Body of pancreas (tissue), 4 donors: ENCODE measurements at regions not wholly inside any gene's neighbourhood (a gene's known extent, or its start where the extent isn't known, plus 50 kb on each side); places are given as distances from the start of the nearest gene placed in this dataset.

Experiments used
- ATAC-seq: fragments of 150-250 bp; one replicate; pipeline ENCODE4 v1.9.1; 2016
- DNase-seq, 4 donors: peaks; one replicate each; pipeline ENCODE4 v3.0.0-alpha.2; 2019
- H3K27ac ChIP-seq, 4 donors: fragments of 200-600 bp; sonication (generic); 1 replicate in 3 of 4; 2 replicates in 1 of 4; pipeline versions ENCODE4 v1.5.1 to v1.6.1; 2016 to 2019; ENCODE audit warnings: mild to moderate bottlenecking in 1 of 4, mixed read lengths in 1 of 4, moderate library complexity in 1 of 4
- H3K27me3 ChIP-seq, 2 donors: fragments of 200-600 bp; sonication (generic); one replicate each; pipeline ENCODE4 v1.6.0; 2016; ENCODE audit warnings: mild to moderate bottlenecking in 1 of 2
- H3K36me3 ChIP-seq, 2 donors: fragments of 200-600 bp; sonication (generic); replicated peaks in 1 of 2; 2 replicates each; pipeline ENCODE4 v1.5.1; 2016; ENCODE audit warnings: low read depth in 2 of 2; ENCODE audit not compliant: insufficient read depth in 1 of 2
- H3K4me1 ChIP-seq: fragments of 200-600 bp; sonication (generic); one replicate; pipeline ENCODE4 v1.6.0; 2016
- H3K4me3 ChIP-seq, 2 donors: fragments of 200-600 bp; sonication (generic); 1 replicate in 1 of 2; 2 replicates in 1 of 2; pipeline ENCODE4 v1.5.1; 2016 to 2019
- H3K9me3 ChIP-seq, 3 donors: fragments of 200-600 bp; sonication (generic); 1 replicate in 2 of 3; 2 replicates in 1 of 3; pipeline ENCODE4 v1.5.1; 2016
- POLR2A ChIP-seq, 3 donors: fragments of 450-650 bp; IDR thresholded peaks; one replicate each; pipeline ENCODE4 v1.6.1; 2016; ENCODE audit warnings: antibody characterized with exemption in 3 of 3, mild to moderate bottlenecking in 2 of 3
- WGBS, 2 donors: methylation state at CpG; one replicate each; pipeline ENCODE4 v1.1.5; 2017; 5-methylcytosine and 5-hydroxymethylcytosine counted together
- intact Hi-C: fragments of 100-400 bp; cut with DNase I; formaldehyde crosslinking; loops from one replicate; pipeline ENCODE4 v1.15.1; 2023
- TF ChIP-seq, protein P1 (sequence below), 7 experiments: fragments of 450-650 bp in 4 of 7; fragments of 200-600 bp in 3 of 7; sonication (generic) in 3 of 7; IDR thresholded peaks; one replicate each; pipeline ENCODE4 v1.5.1; 2016 to 2019; ENCODE audit warnings: antibody characterized with exemption in 7 of 7

DNA sequence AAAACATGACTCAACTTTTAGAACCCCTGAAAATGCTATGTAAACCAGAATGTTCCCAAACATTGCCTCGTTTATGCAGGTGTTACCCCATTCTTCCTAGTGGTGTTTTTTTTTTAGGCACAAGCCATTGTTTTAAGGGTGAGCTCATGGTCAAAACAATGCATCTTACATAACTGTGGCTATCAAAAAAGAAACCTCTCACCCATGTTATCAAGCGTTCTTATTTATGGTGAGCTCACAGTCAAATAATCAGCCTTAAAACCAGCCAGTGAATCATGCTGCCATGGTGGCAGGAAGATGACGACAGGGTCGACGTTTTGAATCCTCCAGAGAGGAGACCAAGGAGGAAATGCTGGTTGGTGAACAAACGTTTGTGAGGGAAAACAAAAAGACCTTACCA, 195.2 kb downstream of the KDR start:
- Histone ChIP-seq H3K27me3 (no peaks in the 10 kb centered on the region), H3K4me1 (no peaks in the 10 kb centered on the region), H3K36me3 (no peaks in the 10 kb centered on the region), H3K27ac (no peak overlapping the region), H3K4me3 (no peak overlapping the region), H3K9me3 (no peaks in the 10 kb centered on the region)
- DNase-seq (no peak), ATAC-seq (no peak)
- TF ChIP-seq, protein P1, sequence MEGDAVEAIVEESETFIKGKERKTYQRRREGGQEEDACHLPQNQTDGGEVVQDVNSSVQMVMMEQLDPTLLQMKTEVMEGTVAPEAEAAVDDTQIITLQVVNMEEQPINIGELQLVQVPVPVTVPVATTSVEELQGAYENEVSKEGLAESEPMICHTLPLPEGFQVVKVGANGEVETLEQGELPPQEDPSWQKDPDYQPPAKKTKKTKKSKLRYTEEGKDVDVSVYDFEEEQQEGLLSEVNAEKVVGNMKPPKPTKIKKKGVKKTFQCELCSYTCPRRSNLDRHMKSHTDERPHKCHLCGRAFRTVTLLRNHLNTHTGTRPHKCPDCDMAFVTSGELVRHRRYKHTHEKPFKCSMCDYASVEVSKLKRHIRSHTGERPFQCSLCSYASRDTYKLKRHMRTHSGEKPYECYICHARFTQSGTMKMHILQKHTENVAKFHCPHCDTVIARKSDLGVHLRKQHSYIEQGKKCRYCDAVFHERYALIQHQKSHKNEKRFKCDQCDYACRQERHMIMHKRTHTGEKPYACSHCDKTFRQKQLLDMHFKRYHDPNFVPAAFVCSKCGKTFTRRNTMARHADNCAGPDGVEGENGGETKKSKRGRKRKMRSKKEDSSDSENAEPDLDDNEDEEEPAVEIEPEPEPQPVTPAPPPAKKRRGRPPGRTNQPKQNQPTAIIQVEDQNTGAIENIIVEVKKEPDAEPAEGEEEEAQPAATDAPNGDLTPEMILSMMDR (IDR thresholded peaks at IDR 0.05) = no peak
- no peak for TF ChIP-seq POLR2A (IDR thresholded peaks at IDR 0.05)
- intact Hi-C loops = no loop called here
- 15 to 18% methylated on average over 6 of the region's 6 CpGs for WGBS, 2 donors

DNA sequence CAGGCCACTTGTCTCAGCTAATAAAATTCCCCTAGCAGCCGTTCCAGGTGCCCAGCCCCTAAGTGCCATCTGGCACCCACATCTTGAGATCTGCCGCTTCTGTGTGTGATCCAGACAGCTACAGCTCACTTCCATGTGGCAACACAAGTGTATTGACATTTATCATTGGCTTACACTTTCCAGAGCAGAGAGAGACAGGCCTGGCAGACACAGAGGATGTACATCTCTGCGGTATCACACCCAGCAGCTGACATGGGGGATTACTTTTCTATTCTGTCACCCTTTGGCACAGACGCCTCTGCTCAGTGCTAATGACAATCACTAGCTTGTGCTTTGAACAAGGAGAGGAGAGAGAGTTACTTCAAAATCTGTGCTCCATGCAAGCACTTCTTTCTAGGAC, 195.9 kb downstream of the KDR start:
- ATAC-seq (no peak), DNase-seq (no peak)
- H3K4me1 ChIP-seq = no peaks in the 10 kb centered on the region
- H3K36me3 ChIP-seq = no peaks in the 10 kb centered on the region
- no peak overlapping the region for H3K27ac ChIP-seq
- 45 to 57% methylated on average over 3 to 4 of the region's 4 CpGs for WGBS, 2 donors
- no peaks in the 10 kb centered on the region for H3K27me3 ChIP-seq
- no peaks in the 10 kb centered on the region for H3K9me3 ChIP-seq
- intact Hi-C loops = no loop called here
- no peak overlapping the region for H3K4me3 ChIP-seq
- no peak for TF ChIP-seq POLR2A (IDR thresholded peaks at IDR 0.05)
- TF ChIP-seq, protein P1 (IDR thresholded peaks at IDR 0.05) = no peak

DNA sequence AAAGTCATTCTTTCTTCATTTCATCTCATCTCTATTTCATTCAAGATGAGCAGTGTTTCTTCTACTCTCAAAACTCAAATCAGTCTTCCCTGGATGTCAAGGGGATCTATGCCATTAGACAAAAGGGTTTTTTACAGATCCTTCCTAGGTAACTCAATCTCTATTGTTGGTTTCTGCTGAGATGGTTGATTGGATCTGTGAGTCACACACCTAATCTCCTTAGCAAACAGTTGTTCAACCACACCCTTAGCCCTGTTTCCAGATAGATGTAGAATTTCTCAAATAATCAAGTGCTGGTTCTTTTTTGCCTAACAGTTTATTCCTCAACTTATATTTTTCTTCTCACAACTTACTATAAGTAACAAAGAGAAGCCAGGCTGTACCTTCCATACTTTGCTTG, 200.5 kb downstream of the KDR start:
- Histone ChIP-seq H3K4me1 (no peaks in the 10 kb centered on the region), H3K4me3 (no peak overlapping the region), H3K27ac (no peak overlapping the region), H3K9me3 (no peaks in the 10 kb centered on the region), H3K27me3 (no peaks in the 10 kb centered on the region), H3K36me3 (no peaks in the 10 kb centered on the region)
- TF ChIP-seq POLR2A (IDR thresholded peaks at IDR 0.05) = no peak
- TF ChIP-seq, protein P1 (IDR thresholded peaks at IDR 0.05) = no peak
- ATAC-seq (no peak), DNase-seq (no peak)
- intact Hi-C loops = no loop called here

DNA sequence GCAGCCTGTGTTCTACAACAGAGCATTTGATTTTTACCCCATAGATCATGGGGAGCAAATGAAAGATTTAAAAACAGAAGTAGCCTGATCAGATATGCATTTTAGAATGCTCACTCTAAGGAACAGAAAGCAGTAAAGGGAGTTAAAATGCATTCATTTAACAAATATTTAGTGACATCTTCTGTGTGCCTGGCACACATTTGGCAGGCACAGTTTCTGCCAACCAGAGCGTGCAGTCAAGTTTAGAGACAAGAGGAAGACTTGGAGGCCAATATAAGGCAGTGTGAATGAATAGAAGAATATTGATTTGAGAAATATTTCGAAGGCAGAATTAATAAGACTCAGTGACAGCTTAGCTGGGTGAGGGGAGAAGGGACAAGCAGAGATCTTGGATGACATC, 210.1 kb downstream of the KDR start:
- intact Hi-C loops = no loop called here
- DNase-seq = no peak

DNA sequence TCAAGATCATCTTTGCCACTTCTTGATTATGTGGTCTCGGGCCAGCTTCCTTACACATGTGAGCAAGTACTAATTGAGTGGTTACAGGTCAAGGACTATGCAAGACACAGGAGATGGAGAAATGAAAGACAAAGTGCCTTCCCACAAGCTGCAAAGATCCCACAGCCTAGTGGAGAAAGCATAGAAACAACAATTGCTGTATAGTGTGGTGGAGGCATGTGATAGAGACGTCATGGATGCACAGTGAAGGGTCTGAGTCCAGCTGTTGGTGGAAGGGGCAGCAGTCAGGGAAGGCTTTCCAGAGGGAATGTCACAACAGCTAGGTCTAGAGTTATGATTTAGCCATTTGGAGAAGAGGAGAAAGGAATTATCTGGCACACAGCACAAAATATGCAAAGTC, 210.6 kb downstream of the KDR start:
- no peak for ATAC-seq

More for the DNA sequence above, 210.1 kb downstream of the KDR start:
- H3K27ac ChIP-seq = no peak overlapping the region
- ATAC-seq = no peak
- H3K9me3 ChIP-seq = no peaks in the 10 kb centered on the region
- no peaks in the 10 kb centered on the region for H3K4me1 ChIP-seq
- no peak overlapping the region for H3K4me3 ChIP-seq
- WGBS, 2 donors = 34 to 45% methylated on average over 2 of the region's 2 CpGs
- H3K36me3 ChIP-seq = no peaks in the 10 kb centered on the region
- H3K27me3 ChIP-seq = no peaks in the 10 kb centered on the region
- TF ChIP-seq POLR2A (IDR thresholded peaks at IDR 0.05) = no peak
- TF ChIP-seq, protein P1 (IDR thresholded peaks at IDR 0.05) = no peak

More for the DNA sequence above, 210.6 kb downstream of the KDR start:
- H3K9me3 ChIP-seq = no peaks in the 10 kb centered on the region
- H3K27ac ChIP-seq = no peak overlapping the region
- intact Hi-C loops = no loop called here
- TF ChIP-seq POLR2A (IDR thresholded peaks at IDR 0.05) = no peak
- TF ChIP-seq, protein P1 (IDR thresholded peaks at IDR 0.05) = no peak
- H3K4me1 ChIP-seq = no peaks in the 10 kb centered on the region
- DNase-seq = no peak
- WGBS, 2 donors = 37 to 46% methylated on average over 2 of the region's 2 CpGs
- H3K4me3 ChIP-seq = no peak overlapping the region
- no peaks in the 10 kb centered on the region for H3K27me3 ChIP-seq
- no peaks in the 10 kb centered on the region for H3K36me3 ChIP-seq
